ENCODE measurements at regions not wholly inside any gene's neighbourhood (a gene's known extent, or its start where the extent isn't known, plus 50 kb on each side); places are given as distances from the start of the nearest gene placed in this dataset.

DNA sequence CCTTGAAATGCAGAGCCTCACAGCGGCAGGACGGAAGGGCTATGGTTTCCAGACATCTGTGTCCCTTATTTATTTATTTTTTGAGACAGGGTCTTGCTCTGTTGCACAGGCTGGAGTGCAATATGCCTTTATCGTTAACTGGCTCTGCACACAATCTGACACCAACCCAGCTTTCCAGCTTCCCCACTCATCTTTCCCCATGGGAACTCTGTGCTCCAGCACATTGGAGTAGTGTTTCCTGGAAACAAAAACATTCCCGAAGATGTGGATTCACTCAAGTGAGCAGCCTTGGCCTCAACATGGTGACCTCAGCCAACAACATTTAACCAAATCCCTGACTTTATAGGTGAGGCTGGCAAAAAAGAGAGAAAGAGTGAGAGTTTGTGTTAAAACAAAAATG lies 307.1 kb downstream of the TMEM114 start:
- Histone ChIP-seq H3K79me2 (ENCODE audit: low read length) (no peaks in the 10 kb centered on the region), H3K9me2 (replicated peaks; ENCODE audit: insufficient read depth, low read length) (no peaks in the 10 kb centered on the region), H3K4me3 (ENCODE audit: low read length) (no peak overlapping the region), H4K20me1 (ENCODE audit: insufficient read depth, low read length) (no peaks in the 10 kb centered on the region), H3F3A (ENCODE audit: insufficient read depth, low read length) (no peaks in the 10 kb centered on the region), H3K27me3 (replicated peaks; ENCODE audit: insufficient read depth, low read length) (no peaks in the 10 kb centered on the region), H3K9ac (ENCODE audit: low read length) (no peak overlapping the region), H3K4me1 (ENCODE audit: low read length) (no peaks in the 10 kb centered on the region), H2AFZ (ENCODE audit: low read length) (no peak overlapping the region), H3K9me3 (replicated peaks; ENCODE audit: insufficient read depth, low read length) (no peaks in the 10 kb centered on the region), H3K4me2 (ENCODE audit: low read depth, low read length) (no peak overlapping the region), H3K36me3 (replicated peaks; ENCODE audit: insufficient read depth, low read length) (no peaks in the 10 kb centered on the region), H3K27ac (ENCODE audit: low read length) (no peak overlapping the region)
- no peak for DNase-seq
- no peak for TF ChIP-seq EZH2 (optimal IDR thresholded peaks at IDR 0.05; ENCODE audit: low read depth, low read length)
- no peak for TF ChIP-seq EZH2phosphoT487 (IDR thresholded peaks at IDR 0.05; ENCODE audit: low read length)
- TF ChIP-seq, protein P1, sequence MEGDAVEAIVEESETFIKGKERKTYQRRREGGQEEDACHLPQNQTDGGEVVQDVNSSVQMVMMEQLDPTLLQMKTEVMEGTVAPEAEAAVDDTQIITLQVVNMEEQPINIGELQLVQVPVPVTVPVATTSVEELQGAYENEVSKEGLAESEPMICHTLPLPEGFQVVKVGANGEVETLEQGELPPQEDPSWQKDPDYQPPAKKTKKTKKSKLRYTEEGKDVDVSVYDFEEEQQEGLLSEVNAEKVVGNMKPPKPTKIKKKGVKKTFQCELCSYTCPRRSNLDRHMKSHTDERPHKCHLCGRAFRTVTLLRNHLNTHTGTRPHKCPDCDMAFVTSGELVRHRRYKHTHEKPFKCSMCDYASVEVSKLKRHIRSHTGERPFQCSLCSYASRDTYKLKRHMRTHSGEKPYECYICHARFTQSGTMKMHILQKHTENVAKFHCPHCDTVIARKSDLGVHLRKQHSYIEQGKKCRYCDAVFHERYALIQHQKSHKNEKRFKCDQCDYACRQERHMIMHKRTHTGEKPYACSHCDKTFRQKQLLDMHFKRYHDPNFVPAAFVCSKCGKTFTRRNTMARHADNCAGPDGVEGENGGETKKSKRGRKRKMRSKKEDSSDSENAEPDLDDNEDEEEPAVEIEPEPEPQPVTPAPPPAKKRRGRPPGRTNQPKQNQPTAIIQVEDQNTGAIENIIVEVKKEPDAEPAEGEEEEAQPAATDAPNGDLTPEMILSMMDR (IDR thresholded peaks at IDR 0.05; ENCODE audit: low read length) = no peak

DNA sequence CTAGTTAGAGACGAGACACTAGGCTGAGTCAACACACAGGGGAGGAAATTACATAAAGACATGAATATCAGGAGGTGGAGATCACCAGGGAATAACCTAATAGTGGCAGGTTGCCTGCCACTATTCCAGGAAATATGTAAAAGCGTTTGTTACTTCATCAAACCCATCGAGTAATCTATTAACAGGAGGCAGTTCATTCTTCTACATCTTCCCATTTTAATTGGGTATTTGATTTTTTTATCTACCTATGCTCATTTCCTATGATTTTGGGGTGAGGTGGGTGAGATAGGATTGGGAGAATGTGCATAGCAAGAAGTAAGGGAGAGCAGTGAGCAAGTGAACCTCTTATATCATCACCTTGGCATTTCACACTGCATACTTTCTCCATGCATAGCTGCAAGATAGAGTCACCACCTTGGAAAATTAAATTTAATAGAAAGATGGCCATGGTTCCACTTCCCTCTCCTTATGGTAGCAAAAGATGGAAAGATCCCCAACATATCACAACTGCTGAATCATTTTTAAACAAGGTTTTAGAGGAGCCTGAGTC lies 312.2 kb downstream of the TMEM114 start:
- Histone ChIP-seq H3F3A (ENCODE audit: insufficient read depth, low read length) (no peaks in the 10 kb centered on the region), H3K36me3 (replicated peaks; ENCODE audit: insufficient read depth, low read length) (no peaks in the 10 kb centered on the region), H4K20me1 (ENCODE audit: insufficient read depth, low read length) (no peaks in the 10 kb centered on the region), H3K4me2 (ENCODE audit: low read depth, low read length) (no peak overlapping the region), H3K79me2 (ENCODE audit: low read length) (no peaks in the 10 kb centered on the region), H3K4me3 (ENCODE audit: low read length) (no peak overlapping the region), H3K4me1 (ENCODE audit: low read length) (no peaks in the 10 kb centered on the region), H3K9ac (ENCODE audit: low read length) (no peak overlapping the region), H3K27me3 (replicated peaks; ENCODE audit: insufficient read depth, low read length) (no peaks in the 10 kb centered on the region), H3K27ac (ENCODE audit: low read length) (no peak overlapping the region), H3K9me2 (replicated peaks; ENCODE audit: insufficient read depth, low read length) (no peaks in the 10 kb centered on the region), H2AFZ (ENCODE audit: low read length) (no peak overlapping the region), H3K9me3 (replicated peaks; ENCODE audit: insufficient read depth, low read length) (no peaks in the 10 kb centered on the region)
- no peak for DNase-seq
- no peak for TF ChIP-seq EZH2 (optimal IDR thresholded peaks at IDR 0.05; ENCODE audit: low read depth, low read length)
- TF ChIP-seq, protein P1 (IDR thresholded peaks at IDR 0.05; ENCODE audit: low read length) = no peak
- TF ChIP-seq EZH2phosphoT487 (IDR thresholded peaks at IDR 0.05; ENCODE audit: low read length) = no peak

DNA sequence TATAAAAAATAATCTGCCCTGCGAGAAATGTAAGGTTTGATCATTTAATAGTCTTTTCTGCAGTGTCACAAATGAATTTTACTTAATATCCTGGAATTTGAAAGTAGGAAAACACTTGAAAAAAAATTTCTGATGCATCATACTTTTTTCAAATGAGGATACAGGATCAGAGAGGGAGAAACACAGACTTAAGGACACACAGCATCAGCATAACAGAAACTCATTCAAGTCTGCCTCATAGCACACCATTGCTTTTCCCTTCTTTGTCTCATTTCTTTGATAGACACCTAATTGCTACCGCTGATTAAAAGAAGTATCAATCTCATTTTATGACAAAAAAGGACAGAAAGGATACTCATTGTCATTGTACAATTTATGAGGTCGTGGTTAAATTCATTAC lies 319.0 kb downstream of the TMEM114 start:
- H3F3A ChIP-seq (ENCODE audit: insufficient read depth, low read length) = no peaks in the 10 kb centered on the region
- H3K36me3 ChIP-seq (replicated peaks; ENCODE audit: insufficient read depth, low read length) = no peaks in the 10 kb centered on the region
- no peaks in the 10 kb centered on the region for H3K9me2 ChIP-seq (replicated peaks; ENCODE audit: insufficient read depth, low read length)
- no peaks in the 10 kb centered on the region for H4K20me1 ChIP-seq (ENCODE audit: insufficient read depth, low read length)
- DNase-seq = no peak
- H3K27ac ChIP-seq (ENCODE audit: low read length) = no peak overlapping the region
- H3K9me3 ChIP-seq (replicated peaks; ENCODE audit: insufficient read depth, low read length) = no peaks in the 10 kb centered on the region
- H3K4me1 ChIP-seq (ENCODE audit: low read length) = no peaks in the 10 kb centered on the region
- no peak overlapping the region for H2AFZ ChIP-seq (ENCODE audit: low read length)
- TF ChIP-seq, protein P1 (IDR thresholded peaks at IDR 0.05; ENCODE audit: low read length) = no peak
- no peak for TF ChIP-seq EZH2 (optimal IDR thresholded peaks at IDR 0.05; ENCODE audit: low read depth, low read length)
- no peak for TF ChIP-seq EZH2phosphoT487 (IDR thresholded peaks at IDR 0.05; ENCODE audit: low read length)
- H3K4me3 ChIP-seq (ENCODE audit: low read length) = no peak overlapping the region
- H3K27me3 ChIP-seq (replicated peaks; ENCODE audit: insufficient read depth, low read length) = no peaks in the 10 kb centered on the region
- H3K4me2 ChIP-seq (ENCODE audit: low read depth, low read length) = no peak overlapping the region
- H3K9ac ChIP-seq (ENCODE audit: low read length) = no peak overlapping the region
- no peaks in the 10 kb centered on the region for H3K79me2 ChIP-seq (ENCODE audit: low read length)

Measured in MM.1S (cell line).